H1 (cell line): ENCODE measurements at regions not wholly inside any gene's neighbourhood (a gene's known extent, or its start where the extent isn't known, plus 50 kb on each side); places are given as distances from the start of the nearest gene placed in this dataset.

ENCODE experiments used
- CTCF ChIA-PET: fragments of 300-600 bp; sonication (Branson Sonifier 250); formaldehyde crosslinking; loops from one replicate; lab custom pipeline; 2021; ENCODE audit not compliant: partially characterized antibody; lab: Charles Lee
- POLR2A ChIA-PET: fragments of 300-600 bp; sonication (Branson Sonifier 250); formaldehyde crosslinking; loops from one replicate; lab custom pipeline; 2021; ENCODE audit warnings: inconsistent platforms; ENCODE audit not compliant: partially characterized antibody; lab: Charles Lee
- DNase-seq, 2 experiments: peaks; one replicate each; pipeline versions ENCODE4 v3.0.0 to v3.0.0-alpha.2; 2010 to 2022; ENCODE audit warnings: low spot score in 2 of 2, low read depth in 1 of 2, mixed read lengths in 1 of 2
- FAIRE-seq: peaks from 2 replicates; lab custom pipeline; 2011; peaks lifted over from hg19 to GRCh38; lab: Jason Lieb, UNC
- H2AFZ ChIP-seq: 2 replicates; pipeline ENCODE4 v1.8.1; 2012; ENCODE audit warnings: low read length, inconsistent platforms
- H2AK5ac ChIP-seq: 2 replicates; pipeline ENCODE4 v1.6.1; 2013; ENCODE audit warnings: low read depth, low read length
- H2BK120ac ChIP-seq: replicated peaks from 2 replicates; pipeline ENCODE3; 2013; ENCODE audit warnings: low read depth, low read length, inconsistent platforms
- H2BK12ac ChIP-seq: 2 replicates; pipeline ENCODE4 v1.6.1; 2013; ENCODE audit warnings: low read depth, low read length
- H2BK15ac ChIP-seq: 2 replicates; pipeline ENCODE4 v1.6.1; 2013; ENCODE audit warnings: low read length
- H2BK20ac ChIP-seq: 2 replicates; pipeline ENCODE4 v1.6.1; 2013; ENCODE audit warnings: low read length
- H2BK5ac ChIP-seq: 2 replicates; pipeline ENCODE4 v1.6.1; 2013; ENCODE audit warnings: low read depth, low read length
- H3K14ac ChIP-seq: 2 replicates; pipeline ENCODE4 v1.6.1; 2013; ENCODE audit warnings: inconsistent platforms; ENCODE audit not compliant: insufficient read length
- H3K18ac ChIP-seq: 2 replicates; pipeline ENCODE4 v1.6.1; 2013; ENCODE audit warnings: low read length; ENCODE audit errors: extremely low read depth
- H3K23ac ChIP-seq: 2 replicates; pipeline ENCODE4 v1.6.1; 2013; ENCODE audit warnings: inconsistent platforms; ENCODE audit not compliant: insufficient read length
- H3K23me2 ChIP-seq: 2 replicates; pipeline ENCODE4 v1.6.1; 2013; ENCODE audit warnings: low read depth, low read length
- H3K27ac ChIP-seq: 2 replicates; pipeline ENCODE4 v1.6.1; 2011; ENCODE audit warnings: low read depth, low read length, inconsistent platforms
- H3K27me3 ChIP-seq, 4 experiments: replicated peaks in 1 of 4; 1 replicate in 1 of 4; 2 replicates in 3 of 4; pipeline versions ENCODE4 v1.6.1 to v1.8.1; 2011 to 2013; ENCODE audit warnings: low read length in 3 of 4, mild to moderate bottlenecking in 3 of 4, inconsistent platforms in 2 of 4, mixed read lengths in 2 of 4, moderate library complexity in 1 of 4; ENCODE audit not compliant: control insufficient read depth in 3 of 4, insufficient read depth in 3 of 4; ENCODE audit errors: extremely low read depth in 1 of 4
- H3K36me3 ChIP-seq, 4 experiments: 2 replicates each; pipeline versions ENCODE4 v1.6.1 to v1.8.1; 2011 to 2013; ENCODE audit warnings: mild to moderate bottlenecking in 4 of 4, low read length in 3 of 4, moderate library complexity in 2 of 4, control low read depth in 1 of 4, inconsistent platforms in 1 of 4; ENCODE audit not compliant: insufficient read depth in 4 of 4, control insufficient read depth in 2 of 4
- H3K4ac ChIP-seq: replicated peaks from 2 replicates; pipeline ENCODE3; 2013; ENCODE audit warnings: low read length, low read depth, mixed read lengths, inconsistent platforms; ENCODE audit not compliant: insufficient read length
- H3K4me1 ChIP-seq, 4 experiments: replicated peaks in 1 of 4; 1 replicate in 1 of 4; 2 replicates in 3 of 4; pipeline versions ENCODE4 v1.6.1 to v1.8.1; 2011 to 2013; ENCODE audit warnings: low read length in 3 of 4, inconsistent platforms in 2 of 4, mixed read lengths in 1 of 4; ENCODE audit not compliant: insufficient read depth in 4 of 4, control insufficient read depth in 3 of 4
- H3K4me2 ChIP-seq, 2 experiments: 2 replicates each; pipeline versions ENCODE4 v1.6.1 to v1.8.1; 2011 to 2013; ENCODE audit warnings: low read depth in 2 of 2, low read length in 2 of 2, control low read depth in 1 of 2, inconsistent platforms in 1 of 2, mild to moderate bottlenecking in 1 of 2; ENCODE audit not compliant: insufficient read depth in 1 of 2
- H3K4me3 ChIP-seq, 4 experiments: fragments of 200-600, 300-600 bp in 1 of 4; sonication (generic), shearing (Covaris generic), sonication (Bioruptor Twin) in 1 of 4; 2 replicates each; pipeline versions ENCODE4 v1.5.1 to v1.8.1; 2011 to 2016; ENCODE audit warnings: low read length in 4 of 4, low read depth in 3 of 4, control low read depth in 2 of 4, inconsistent platforms in 2 of 4, mild to moderate bottlenecking in 2 of 4, mixed read lengths in 1 of 4, moderate library complexity in 1 of 4; ENCODE audit not compliant: insufficient read depth in 2 of 4; ENCODE audit errors: extremely low read depth in 1 of 4
- H3K56ac ChIP-seq: replicated peaks from 2 replicates; pipeline ENCODE3; 2013; ENCODE audit warnings: low read depth, mild to moderate bottlenecking, mixed read lengths, low read length, inconsistent platforms; ENCODE audit not compliant: insufficient read length
- H3K79me1 ChIP-seq: 2 replicates; pipeline ENCODE4 v1.6.1; 2013; ENCODE audit warnings: low read depth, low read length, control low read depth
- H3K79me2 ChIP-seq, 2 experiments: 2 replicates each; pipeline versions ENCODE4 v1.6.1 to v1.8.1; 2012 to 2013; ENCODE audit warnings: low read length in 2 of 2, mild to moderate bottlenecking in 2 of 2, inconsistent platforms in 1 of 2; ENCODE audit not compliant: insufficient read depth in 2 of 2, control insufficient read depth in 1 of 2
- H3K9ac ChIP-seq, 4 experiments: replicated peaks in 1 of 4; 1 replicate in 1 of 4; 2 replicates in 3 of 4; pipeline versions ENCODE4 v1.6.1 to v1.8.1; 2011 to 2013; ENCODE audit warnings: low read depth in 3 of 4, low read length in 3 of 4, control low read depth in 2 of 4, mild to moderate bottlenecking in 2 of 4, moderate library complexity in 2 of 4, inconsistent platforms in 1 of 4; ENCODE audit errors: extremely low read depth in 1 of 4
- H3K9me3 ChIP-seq, 2 experiments: 2 replicates each; pipeline versions ENCODE4 v1.6.1 to v1.8.1; 2012 to 2013; ENCODE audit warnings: mild to moderate bottlenecking in 2 of 2, moderate library complexity in 2 of 2, control low read depth in 1 of 2, inconsistent platforms in 1 of 2, low read depth in 1 of 2, low read length in 1 of 2, mixed read lengths in 1 of 2; ENCODE audit not compliant: insufficient read depth in 2 of 2
- H4K20me1 ChIP-seq, 2 experiments: replicated peaks in 1 of 2; 2 replicates each; pipeline versions ENCODE3 to v1.8.1; 2011 to 2013; ENCODE audit warnings: inconsistent platforms in 2 of 2, low read length in 2 of 2, mild to moderate bottlenecking in 1 of 2; ENCODE audit not compliant: insufficient read depth in 2 of 2, control insufficient read depth in 1 of 2
- H4K5ac ChIP-seq: 2 replicates; pipeline ENCODE4 v1.6.1; 2013; ENCODE audit warnings: low read length, low read depth, mixed read lengths, inconsistent platforms; ENCODE audit not compliant: insufficient read length
- H4K8ac ChIP-seq: 2 replicates; pipeline ENCODE4 v1.8.0; 2013; ENCODE audit warnings: mild to moderate bottlenecking, moderate library complexity, low read length, inconsistent platforms; ENCODE audit not compliant: insufficient read depth; ENCODE audit errors: extremely low read depth
- H4K91ac ChIP-seq: replicated peaks from 2 replicates; pipeline ENCODE3; 2013; ENCODE audit warnings: low read length, mixed read lengths, inconsistent platforms; ENCODE audit not compliant: insufficient read length
- CTBP2 ChIP-seq: IDR thresholded peaks from 2 replicates; pipeline ENCODE4 v1.7.0; 2011; ENCODE audit warnings: borderline replicate concordance, mild to moderate bottlenecking, moderate library complexity, mixed read lengths, low read length; ENCODE audit not compliant: insufficient read depth, insufficient read length
- FOSL1 ChIP-seq: IDR thresholded peaks from 2 replicates; pipeline ENCODE4 v1.6.1; 2011; ENCODE audit warnings: mild to moderate bottlenecking, low read depth, low read length, moderate library complexity; ENCODE audit not compliant: insufficient read depth
- RAD21 ChIP-seq, 2 experiments: IDR thresholded peaks in 1 of 2; conservative IDR thresholded peaks in 1 of 2; 2 replicates each; pipeline ENCODE4 v1.6.1; 2011; ENCODE audit warnings: low read depth in 2 of 2, low read length in 2 of 2, improper control_type of control experiment in 1 of 2, inconsistent platforms in 1 of 2, mild to moderate bottlenecking in 1 of 2, moderate library complexity in 1 of 2
- WGBS, 2 experiments: shearing (Covaris generic) in 1 of 2; methylation state at CpG; one replicate each; pipeline versions ENCODE4 v1.1.6 to v1.1.7; 2013 to 2015; ENCODE audit warnings: low lambda C conversion rate in 2 of 2, mixed read lengths in 2 of 2, inconsistent platforms in 1 of 2, low coverage in 1 of 2, missing lambda C conversion rate in 1 of 2; ENCODE audit not compliant: insufficient replicate concordance in 2 of 2, insufficient coverage in 1 of 2, insufficient read length in 1 of 2; ENCODE audit errors: extremely low coverage in 1 of 2, missing lambda C conversion rate in 1 of 2; 5-methylcytosine and 5-hydroxymethylcytosine counted together

DNA sequence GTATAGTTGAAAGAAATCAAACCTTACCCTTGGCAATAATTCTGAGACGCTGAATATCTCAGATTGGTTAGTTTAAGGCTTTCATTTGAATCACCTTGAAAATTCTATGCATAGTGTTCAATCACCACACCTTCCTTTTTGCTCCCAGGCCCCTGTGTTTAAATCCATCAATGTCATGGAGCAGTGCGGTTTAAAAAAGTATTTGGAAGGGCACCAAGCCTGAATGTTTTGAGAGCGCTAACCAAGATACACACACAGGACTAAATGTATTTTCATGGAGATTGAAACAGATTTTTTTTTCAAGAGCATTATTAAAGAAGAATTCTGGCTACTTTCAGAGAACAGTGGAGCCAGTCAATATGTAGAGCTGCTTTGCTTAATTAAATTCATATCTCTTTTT, 195.7 kb downstream of the CENPW start:
- Histone ChIP-seq H2BK5ac (no peak overlapping the region), H2BK15ac (no peak overlapping the region), H2BK120ac (no peak overlapping the region), H3K23ac (no peak overlapping the region), H3K9ac (no peak overlapping the region), H3K79me2 (no peaks in the 10 kb centered on the region), H3K9me3 (no peaks in the 10 kb centered on the region), H2AK5ac (no peak overlapping the region), H3K56ac (no peak overlapping the region), H4K20me1 (no peaks in the 10 kb centered on the region), H3K27me3 (no peaks in the 10 kb centered on the region), H2BK20ac (no peak overlapping the region), H4K5ac (no peak overlapping the region), H3K4me3 (no peak overlapping the region), H3K4me1 (peaks cover 0 to 2% (median under 1%) of the 10 kb centered on the region in 4 experiments; a peak in 1 of 7 replicates), H3K4ac (no peak overlapping the region), H4K8ac (no peak overlapping the region), H3K36me3 (no peaks in the 10 kb centered on the region), H3K27ac (no peak overlapping the region), H2BK12ac (no peak overlapping the region), H3K23me2 (no peaks in the 10 kb centered on the region; the same call in 1 of the 2 replicates), H3K79me1 (no peaks in the 10 kb centered on the region), H3K4me2 (no peak overlapping the region), H2AFZ (no peak overlapping the region), H3K18ac (no peak overlapping the region), H3K14ac (no peak overlapping the region), H4K91ac (no peak overlapping the region)
- TF ChIP-seq FOSL1: no peak
- TF ChIP-seq CTBP2: no peak
- TF ChIP-seq RAD21 (IDR thresholded peaks at IDR 0.05 in 1 of 2, conservative IDR thresholded peaks at IDR 0.05 in 1 of 2; ENCODE audit: low read depth in 2 of 2, low read length in 2 of 2): no peak
- 90% methylated on average over 3 of the region's 3 CpGs; no CpG with 5 or more reads in 1 of the 2 experiments for WGBS, 2 experiments
- ChIA-PET POLR2A (no interaction called here), CTCF (interaction anchor here (1.0 kb wide), 1 partner anchor 8 kb away, joined by 4 read pairs; no protein-coding TSS in a partner anchor)
- no peak for DNase-seq
- FAIRE-seq: no peak
